ENCODE measurements at regions not wholly inside any gene's neighbourhood (a gene's known extent, or its start where the extent isn't known, plus 50 kb on each side); places are given as distances from the start of the nearest gene placed in this dataset.

- DNase-seq, result no peak
Measured at GRCh38 chr12:98156697-98157096, 358.7 kb upstream of the TMPO start.

- DNase-seq, result no peak
Measured at GRCh38 chr12:98162906-98163678, 352.3 kb upstream of the TMPO start.

GRCh38 chr12:98172304-98172703 is 343.1 kb upstream of the TMPO start:
- DNase-seq, result no peak

- DNase-seq, result no peak
Measured at GRCh38 chr12:98172801-98173200, 342.6 kb upstream of the TMPO start.

GRCh38 chr12:98173773-98174427 is 341.5 kb upstream of the TMPO start:
- no peak for DNase-seq

- DNase-seq, result no peak
Measured at GRCh38 chr12:98174428-98174809, 341.0 kb upstream of the TMPO start.

- no peak for DNase-seq
Measured at GRCh38 chr12:98178126-98178525, 337.3 kb upstream of the TMPO start.

- DNase-seq, result no peak
Measured at GRCh38 chr12:98179151-98179550, 336.2 kb upstream of the TMPO start.

- DNase-seq, result no peak
Measured at GRCh38 chr12:98180603-98181002, 334.8 kb upstream of the TMPO start.

GRCh38 chr12:98182821-98183220 is 332.6 kb upstream of the TMPO start:
- no peak for DNase-seq

- no peak for DNase-seq
Measured at GRCh38 chr12:98185606-98186005, 329.8 kb upstream of the TMPO start.

- DNase-seq, result no peak
Measured at GRCh38 chr12:98188650-98189077, 326.7 kb upstream of the TMPO start.

GRCh38 chr12:98194591-98194990 is 320.8 kb upstream of the TMPO start:
- DNase-seq, result no peak

GRCh38 chr12:98198261-98198982 is 317.0 kb upstream of the TMPO start:
- no peak for DNase-seq

- no peak for DNase-seq
Measured at GRCh38 chr12:98208816-98209215, 306.6 kb upstream of the TMPO start.

GRCh38 chr12:98211909-98212695 is 303.3 kb upstream of the TMPO start:
- DNase-seq, result no peak

GRCh38 chr12:98213556-98213955 is 301.8 kb upstream of the TMPO start:
- no peak for DNase-seq

- DNase-seq, result no peak
Measured at GRCh38 chr12:98217257-98217656, 298.1 kb upstream of the TMPO start.

- no peak for DNase-seq
Measured at GRCh38 chr12:98220636-98221035, 294.8 kb upstream of the TMPO start.

- no peak for DNase-seq
Measured at GRCh38 chr12:98221243-98221808, 294.1 kb upstream of the TMPO start.

- no peak for DNase-seq
Measured at GRCh38 chr12:98222135-98222534, 293.3 kb upstream of the TMPO start.

- no peak for DNase-seq
Measured at GRCh38 chr12:98224584-98225221, 290.7 kb upstream of the TMPO start.
